HG03025 (cell line): ENCODE measurements at regions not wholly inside any gene's neighbourhood (a gene's known extent, or its start where the extent isn't known, plus 50 kb on each side); places are given as distances from the start of the nearest gene placed in this dataset.

ENCODE experiments used
- ATAC-seq: cut with Tn5 transposase; IDR thresholded peaks from one replicate; pipeline ENCODE4 v1.9.1; 2021; ENCODE audit warnings: mild to moderate bottlenecking, moderate library complexity; ENCODE audit not compliant: unreplicated experiment, low FRiP score

GRCh38 chr2:385785-386184 lies 97.9 kb upstream of the ALKAL2 start:
- ATAC-seq, result no peak

DNA sequence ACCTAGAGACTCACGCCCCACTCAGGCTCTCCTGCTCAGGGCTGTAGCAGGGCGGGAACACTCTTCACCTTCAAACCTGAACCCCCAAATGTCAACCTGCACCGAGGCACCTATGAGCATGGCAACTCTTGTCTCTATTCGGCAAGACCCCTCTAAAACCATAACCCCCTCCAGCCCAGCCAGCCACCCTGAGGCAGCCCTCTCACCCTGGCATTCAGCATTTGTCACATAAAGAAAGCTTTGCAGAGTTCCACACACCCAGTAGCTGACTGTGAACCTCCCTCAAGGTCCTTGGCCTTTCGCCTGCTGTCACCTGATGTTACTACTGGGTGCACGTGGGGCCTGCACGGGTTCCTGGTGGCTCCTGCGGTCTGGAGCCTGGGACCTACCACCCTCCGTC lies 97.2 kb upstream of the ALKAL2 start:
- ATAC-seq, result no peak

- no peak for ATAC-seq
These were observed 96.0 kb upstream of the ALKAL2 start for GRCh38 chr2:383888-384287.

- no peak for ATAC-seq
These were observed 95.3 kb upstream of the ALKAL2 start for GRCh38 chr2:383178-383577.

DNA sequence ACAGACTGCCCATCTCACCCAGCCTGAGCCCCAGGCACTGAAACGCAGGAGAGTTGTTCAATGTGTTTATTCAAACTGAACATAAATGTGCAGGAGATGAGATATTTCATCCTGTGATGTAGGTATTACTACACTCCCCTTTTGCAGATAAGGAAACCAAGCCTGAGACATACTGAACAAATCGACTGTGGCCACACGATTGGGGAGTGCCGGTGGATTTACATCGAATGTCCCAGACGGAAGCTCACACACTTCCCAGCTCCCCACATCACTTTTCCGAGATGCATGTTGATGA lies 94.8 kb upstream of the ALKAL2 start:
- no peak for ATAC-seq

DNA sequence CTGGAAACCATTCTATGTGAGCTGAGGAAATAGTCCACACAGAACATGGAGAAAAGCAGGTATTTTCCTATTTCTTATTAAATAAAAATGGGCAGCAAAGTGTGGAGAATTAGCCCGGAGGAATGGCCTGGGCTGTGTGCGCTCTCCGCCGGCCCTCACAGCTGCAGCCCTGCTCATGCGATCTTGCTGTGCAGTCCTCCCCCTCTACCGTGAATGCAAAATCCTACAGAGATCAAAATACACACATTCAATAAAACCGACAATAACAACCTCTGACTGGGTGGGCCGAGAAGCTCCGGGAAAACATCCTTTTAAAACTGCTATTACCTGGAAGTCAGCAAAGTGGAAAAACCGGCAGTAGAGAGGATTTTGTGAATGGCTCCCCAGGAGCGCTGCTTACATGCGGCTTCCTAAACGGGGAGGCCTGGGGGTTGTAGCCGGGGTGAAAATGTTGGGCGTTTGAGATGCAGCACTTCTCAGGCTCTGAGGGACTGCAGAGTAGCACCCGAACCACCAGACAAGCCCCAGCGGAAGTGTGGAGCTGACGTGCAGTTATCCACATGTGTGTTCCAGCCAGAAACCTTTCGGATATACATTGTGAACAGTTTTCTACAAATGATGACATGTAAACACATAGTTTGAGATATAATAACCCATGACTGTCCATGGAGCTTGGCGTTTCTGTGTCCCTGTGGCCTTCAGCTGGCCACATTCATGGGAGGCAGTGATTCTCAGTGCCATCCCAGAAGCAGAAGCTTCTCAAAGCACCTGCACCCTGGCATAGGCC lies 94.2 kb upstream of the ALKAL2 start:
- ATAC-seq, result no peak

DNA sequence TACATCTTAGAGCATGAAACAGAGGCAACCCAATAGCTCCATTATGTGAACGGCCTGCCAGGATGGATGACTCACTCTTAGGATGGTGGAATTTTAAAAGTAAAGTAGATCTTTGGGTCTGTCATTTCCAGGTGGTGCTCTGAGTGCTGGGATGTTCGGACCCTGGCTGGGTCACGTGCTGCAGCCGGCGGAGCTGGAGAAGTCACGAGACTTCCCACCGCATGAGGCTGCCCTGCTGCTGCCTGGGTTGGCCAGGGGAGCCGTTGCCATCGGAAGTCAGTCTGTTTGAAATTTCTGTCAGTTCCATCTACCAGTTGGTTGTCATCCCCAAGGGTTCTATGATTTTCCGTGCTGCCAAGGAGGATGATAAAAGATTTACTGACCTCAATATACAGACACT lies 93.3 kb upstream of the ALKAL2 start:
- ATAC-seq, result no peak

DNA sequence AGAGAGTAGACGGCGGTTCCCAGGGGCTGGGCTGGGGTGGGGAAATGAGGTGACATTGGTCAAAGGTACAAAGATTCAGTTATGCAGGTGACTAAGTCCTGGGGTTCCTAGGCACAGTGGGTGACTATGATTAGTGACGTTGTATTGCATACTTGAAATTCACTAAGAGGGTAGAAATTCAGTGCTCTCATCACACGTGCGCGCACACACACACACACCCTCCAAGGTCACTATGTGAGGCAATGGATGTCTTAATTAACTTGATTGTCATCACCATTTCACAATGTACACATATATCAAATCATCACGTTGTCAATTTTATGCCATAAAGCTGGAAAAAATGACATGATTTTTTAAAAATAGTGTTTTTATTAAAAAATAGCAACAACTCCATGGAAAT lies 92.9 kb upstream of the ALKAL2 start:
- no peak for ATAC-seq

DNA sequence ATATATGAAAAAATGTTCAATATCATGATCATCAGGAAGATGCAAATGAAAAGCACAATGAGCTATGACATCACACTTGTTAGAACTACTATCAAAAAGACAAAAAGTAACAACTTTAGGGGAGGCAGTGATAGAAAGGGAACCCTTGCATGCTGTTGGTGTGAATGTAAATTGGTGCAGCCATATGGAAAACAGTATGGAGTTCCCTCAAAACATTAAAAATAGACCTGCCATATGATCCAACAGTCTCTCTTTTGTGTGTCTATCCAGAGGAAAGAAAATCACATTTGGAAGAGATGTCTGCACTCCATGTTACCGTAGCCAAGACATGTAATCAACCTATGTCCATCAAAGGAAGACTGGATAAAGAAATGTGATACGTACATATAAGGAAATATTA lies 92.3 kb upstream of the ALKAL2 start:
- ATAC-seq, result no peak

DNA sequence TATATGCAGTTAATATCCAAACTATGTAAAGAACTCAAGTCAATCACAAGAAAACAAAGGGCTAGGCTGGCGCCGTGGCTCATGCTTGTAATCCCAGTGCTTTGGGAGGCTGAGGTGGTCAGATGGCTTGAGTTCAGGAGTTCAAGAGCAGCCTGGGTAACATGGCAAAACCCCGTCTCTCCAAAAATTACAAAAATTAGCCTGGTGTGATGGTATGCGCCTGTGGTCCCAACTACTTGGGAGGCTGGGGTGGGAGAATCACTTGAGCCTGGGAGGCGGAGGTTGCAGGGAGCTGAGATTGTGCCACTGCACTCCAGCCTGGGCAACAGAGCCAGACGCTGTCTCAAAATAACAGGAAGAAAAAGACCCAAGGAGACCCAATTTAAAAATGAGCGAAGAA lies 91.9 kb upstream of the ALKAL2 start:
- no peak for ATAC-seq

- ATAC-seq, result no peak
These were observed 90.5 kb upstream of the ALKAL2 start for GRCh38 chr2:378364-378763.

GRCh38 chr2:377414-377813 lies 89.5 kb upstream of the ALKAL2 start:
- ATAC-seq, result no peak

GRCh38 chr2:375956-376307 lies 88.0 kb upstream of the ALKAL2 start:
- ATAC-seq, result no peak

GRCh38 chr2:375270-375955 lies 87.5 kb upstream of the ALKAL2 start:
- no peak for ATAC-seq

- no peak for ATAC-seq
These were observed 80.5 kb upstream of the ALKAL2 start for GRCh38 chr2:368386-368785.

GRCh38 chr2:367246-367645 lies 79.4 kb upstream of the ALKAL2 start:
- no peak for ATAC-seq

DNA sequence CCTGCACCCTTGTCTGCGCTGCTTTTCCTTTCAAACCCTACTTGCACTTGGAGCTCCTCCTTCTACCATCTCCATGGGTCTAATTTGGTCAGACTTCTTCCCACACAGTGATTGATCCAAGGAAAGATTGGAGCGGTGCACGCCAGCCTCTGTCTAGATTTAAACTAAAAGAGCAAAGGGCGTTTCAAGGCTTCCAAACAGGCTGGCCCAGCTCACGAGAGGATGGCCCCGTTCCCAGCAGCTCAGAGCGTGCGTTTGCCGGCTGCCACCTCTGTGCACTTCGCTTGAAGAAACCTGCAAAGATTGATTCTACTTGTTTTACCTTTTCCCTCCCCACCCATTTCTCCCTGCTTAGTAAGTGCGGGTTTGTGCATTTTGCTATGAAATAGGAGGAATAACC lies 78.8 kb upstream of the ALKAL2 start:
- no peak for ATAC-seq

- no peak for ATAC-seq
These were observed 77.7 kb upstream of the ALKAL2 start for GRCh38 chr2:365367-366275.

- ATAC-seq, result no peak
These were observed 76.1 kb upstream of the ALKAL2 start for GRCh38 chr2:363824-364470.

GRCh38 chr2:362924-363323 lies 75.0 kb upstream of the ALKAL2 start:
- ATAC-seq, result no peak

DNA sequence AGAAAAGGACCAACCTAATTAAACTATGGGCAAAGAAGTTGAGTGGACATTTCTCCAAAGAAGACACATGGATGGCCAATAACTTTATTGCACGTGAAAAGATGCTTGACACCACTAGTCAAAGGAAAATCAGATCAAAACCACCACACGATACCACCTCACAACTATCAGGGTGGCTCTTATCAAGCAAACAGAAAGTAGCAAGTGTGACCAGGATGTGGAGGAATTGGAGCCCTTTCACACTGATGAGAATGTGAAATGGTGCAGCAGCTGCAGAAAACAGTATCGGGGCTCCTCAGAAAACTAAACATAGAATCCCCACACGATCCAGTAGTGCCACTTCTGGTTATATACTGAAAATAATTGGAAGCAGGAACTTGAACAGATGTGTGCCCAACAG lies 72.2 kb upstream of the ALKAL2 start:
- ATAC-seq, result no peak
